ENCODE measurements at regions not wholly inside any gene's neighbourhood (a gene's known extent, or its start where the extent isn't known, plus 50 kb on each side); places are given as distances from the start of the nearest gene placed in this dataset.

GRCh38 chr1:222079566-222079965 is 337.7 kb upstream of the DUSP10 start:
- no peak for DNase-seq (ENCODE audit: low spot score)
- TF ChIP-seq CTCF (IDR thresholded peaks at IDR 0.05; ENCODE audit: extremely low read depth, missing control alignments) = no peak

- no peak for DNase-seq (ENCODE audit: low spot score)
- TF ChIP-seq CTCF (IDR thresholded peaks at IDR 0.05; ENCODE audit: extremely low read depth, missing control alignments) = no peak
These were observed 335.3 kb upstream of the DUSP10 start for GRCh38 chr1:222077206-222077605.

DNA sequence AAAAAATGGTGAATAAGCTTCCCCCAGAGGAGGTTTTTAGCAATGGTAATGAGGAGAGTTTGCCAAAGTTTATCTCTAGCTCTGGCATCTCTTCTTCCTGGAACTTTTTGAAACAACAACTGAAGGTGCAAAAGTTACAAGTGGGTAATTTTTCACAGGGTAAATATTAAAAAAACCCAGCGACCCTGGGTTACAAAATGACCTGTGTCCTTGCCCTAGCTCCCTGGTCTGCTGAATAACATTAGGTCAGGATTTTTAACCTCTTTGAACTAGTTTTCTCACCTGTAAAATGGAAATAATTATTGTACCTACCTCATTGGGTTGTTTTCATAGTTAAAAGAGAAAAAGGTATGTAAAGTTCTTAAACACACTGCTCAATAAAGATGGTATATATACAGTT is 332.4 kb upstream of the DUSP10 start:
- TF ChIP-seq CTCF (IDR thresholded peaks at IDR 0.05; ENCODE audit: extremely low read depth, missing control alignments) = no peak
- DNase-seq (ENCODE audit: low spot score) = no peak

DNA sequence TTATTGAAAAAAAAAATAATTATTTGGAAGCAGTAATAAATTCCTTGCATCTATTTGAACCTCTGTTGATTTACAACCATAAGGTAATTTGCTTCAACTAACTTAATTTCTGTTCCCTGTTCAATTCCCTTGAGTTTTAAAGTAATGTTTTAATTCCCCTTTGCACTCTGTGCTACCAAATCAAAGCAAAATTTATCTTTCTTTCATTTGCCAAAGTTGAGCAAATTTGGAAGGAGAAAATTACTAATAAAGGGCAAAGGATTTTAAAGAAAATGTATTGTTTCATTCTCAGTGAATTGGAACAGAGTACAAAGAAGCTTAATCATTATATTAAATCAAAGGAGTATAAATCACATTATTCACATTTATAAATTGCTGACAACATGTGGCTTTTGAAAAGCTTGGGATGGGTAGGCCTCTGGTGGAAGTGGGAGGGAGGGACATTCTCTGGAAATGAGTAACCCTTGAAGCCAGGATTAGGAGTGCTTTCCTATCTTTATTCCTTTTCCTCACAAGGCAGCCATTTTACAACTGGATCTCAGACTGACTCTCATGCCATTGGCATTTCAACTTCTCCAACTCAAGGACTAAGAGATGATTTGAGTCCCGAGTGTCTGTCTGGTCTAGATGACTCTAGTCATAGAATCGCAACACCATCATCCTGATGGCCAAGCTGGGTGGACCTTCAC is 331.6 kb upstream of the DUSP10 start:
- no peak for TF ChIP-seq CTCF (IDR thresholded peaks at IDR 0.05; ENCODE audit: extremely low read depth, missing control alignments)
- no peak for DNase-seq (ENCODE audit: low spot score)

- DNase-seq (ENCODE audit: low spot score) = no peak
- no peak for TF ChIP-seq CTCF (IDR thresholded peaks at IDR 0.05; ENCODE audit: extremely low read depth, missing control alignments)
These were observed 329.5 kb upstream of the DUSP10 start for GRCh38 chr1:222071387-222071786.

GRCh38 chr1:222068937-222069336 is 327.0 kb upstream of the DUSP10 start:
- DNase-seq (ENCODE audit: low spot score) = no peak

GRCh38 chr1:222068101-222068500 is 326.2 kb upstream of the DUSP10 start:
- no peak for DNase-seq (ENCODE audit: low spot score)
- no peak for TF ChIP-seq CTCF (IDR thresholded peaks at IDR 0.05; ENCODE audit: extremely low read depth, missing control alignments)

More at GRCh38 chr1:222068937-222069336, 327.0 kb upstream of the DUSP10 start:
- TF ChIP-seq CTCF (IDR thresholded peaks at IDR 0.05; ENCODE audit: extremely low read depth, missing control alignments) = no peak

Data from GM20000 (cell line).